SK-N-SH (cell line): ENCODE measurements at regions not wholly inside any gene's neighbourhood (a gene's known extent, or its start where the extent isn't known, plus 50 kb on each side); places are given as distances from the start of the nearest gene placed in this dataset.

ENCODE experiments used
- EP300 ChIP-seq, 2 experiments: IDR thresholded peaks; 2 replicates each; pipeline versions ENCODE4 v1.4.0 to v1.6.1; 2012; ENCODE audit warnings: borderline replicate concordance in 1 of 2, low read depth in 1 of 2, low read length in 1 of 2
- MXI1 ChIP-seq: IDR thresholded peaks from 2 replicates; pipeline ENCODE4 v1.6.1; 2012; ENCODE audit warnings: mild to moderate bottlenecking, low read depth, low read length, improper control_type of control experiment
- RAD21 ChIP-seq: IDR thresholded peaks from 2 replicates; pipeline ENCODE4 v1.6.1; 2012; ENCODE audit warnings: mild to moderate bottlenecking, low read length
- RFX5 ChIP-seq: IDR thresholded peaks from 2 replicates; pipeline ENCODE4 v1.6.1; 2012; ENCODE audit warnings: mild to moderate bottlenecking, improper control_type of control experiment, low read length
- TAF1 ChIP-seq: IDR thresholded peaks from 2 replicates; pipeline ENCODE4 v1.6.1; 2012; ENCODE audit warnings: low read depth, mild to moderate bottlenecking, low read length, moderate library complexity, borderline replicate concordance
- TF ChIP-seq, protein P1 (sequence below): fragments of 200-600 bp; sonication (generic); IDR thresholded peaks from 2 replicates; pipeline ENCODE4 v1.6.1; 2017; ENCODE audit warnings: antibody characterized with exemption, mild to moderate bottlenecking, moderate library complexity
- TF ChIP-seq, protein P2 (sequence below): fragments of 150-350 bp; IDR thresholded peaks from 2 replicates; pipeline ENCODE4 v1.6.1; 2016; ENCODE audit warnings: mild to moderate bottlenecking, low read depth, low read length

DNA sequence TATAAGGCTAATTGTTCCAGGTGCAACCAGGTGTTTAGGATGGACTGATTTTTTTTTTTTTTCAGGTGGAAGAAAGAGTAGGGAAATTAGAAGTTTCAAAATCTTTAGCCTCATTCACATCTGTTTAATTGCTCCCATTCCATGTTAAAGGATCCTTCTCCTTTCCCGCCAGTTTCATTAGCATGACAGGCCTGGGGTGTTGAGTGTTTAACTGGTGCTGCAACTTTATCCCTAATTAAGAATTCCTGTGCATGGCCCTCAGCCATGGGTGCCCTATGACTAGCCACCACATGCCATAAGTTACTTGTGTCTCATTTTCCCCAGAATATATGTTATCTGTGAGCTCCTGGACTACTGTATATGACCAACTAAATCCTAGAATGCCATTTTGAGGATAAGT is 501.4 kb downstream of the NSUN3 start:
- no peak for TF ChIP-seq TAF1
- no peak for TF ChIP-seq EP300 (IDR thresholded peaks at IDR 0.05; ENCODE audit: borderline replicate concordance in 1 of 2, low read depth in 1 of 2, low read length in 1 of 2)
- TF ChIP-seq, protein P1, sequence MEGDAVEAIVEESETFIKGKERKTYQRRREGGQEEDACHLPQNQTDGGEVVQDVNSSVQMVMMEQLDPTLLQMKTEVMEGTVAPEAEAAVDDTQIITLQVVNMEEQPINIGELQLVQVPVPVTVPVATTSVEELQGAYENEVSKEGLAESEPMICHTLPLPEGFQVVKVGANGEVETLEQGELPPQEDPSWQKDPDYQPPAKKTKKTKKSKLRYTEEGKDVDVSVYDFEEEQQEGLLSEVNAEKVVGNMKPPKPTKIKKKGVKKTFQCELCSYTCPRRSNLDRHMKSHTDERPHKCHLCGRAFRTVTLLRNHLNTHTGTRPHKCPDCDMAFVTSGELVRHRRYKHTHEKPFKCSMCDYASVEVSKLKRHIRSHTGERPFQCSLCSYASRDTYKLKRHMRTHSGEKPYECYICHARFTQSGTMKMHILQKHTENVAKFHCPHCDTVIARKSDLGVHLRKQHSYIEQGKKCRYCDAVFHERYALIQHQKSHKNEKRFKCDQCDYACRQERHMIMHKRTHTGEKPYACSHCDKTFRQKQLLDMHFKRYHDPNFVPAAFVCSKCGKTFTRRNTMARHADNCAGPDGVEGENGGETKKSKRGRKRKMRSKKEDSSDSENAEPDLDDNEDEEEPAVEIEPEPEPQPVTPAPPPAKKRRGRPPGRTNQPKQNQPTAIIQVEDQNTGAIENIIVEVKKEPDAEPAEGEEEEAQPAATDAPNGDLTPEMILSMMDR, result no peak
- no peak for TF ChIP-seq RFX5
- TF ChIP-seq MXI1, result no peak
- TF ChIP-seq, protein P2, sequence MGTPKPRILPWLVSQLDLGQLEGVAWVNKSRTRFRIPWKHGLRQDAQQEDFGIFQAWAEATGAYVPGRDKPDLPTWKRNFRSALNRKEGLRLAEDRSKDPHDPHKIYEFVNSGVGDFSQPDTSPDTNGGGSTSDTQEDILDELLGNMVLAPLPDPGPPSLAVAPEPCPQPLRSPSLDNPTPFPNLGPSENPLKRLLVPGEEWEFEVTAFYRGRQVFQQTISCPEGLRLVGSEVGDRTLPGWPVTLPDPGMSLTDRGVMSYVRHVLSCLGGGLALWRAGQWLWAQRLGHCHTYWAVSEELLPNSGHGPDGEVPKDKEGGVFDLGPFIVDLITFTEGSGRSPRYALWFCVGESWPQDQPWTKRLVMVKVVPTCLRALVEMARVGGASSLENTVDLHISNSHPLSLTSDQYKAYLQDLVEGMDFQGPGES, result no peak
- no peak for TF ChIP-seq RAD21
